C4-2B (cell line): ENCODE measurements at regions not wholly inside any gene's neighbourhood (a gene's known extent, or its start where the extent isn't known, plus 50 kb on each side); places are given as distances from the start of the nearest gene placed in this dataset.

Experiments used
- H3K27ac ChIP-seq: fragments of 450-650 bp; 2 replicates; pipeline ENCODE4 v1.5.1; 2017
- CTCF ChIP-seq: fragments of 450-650 bp; conservative IDR thresholded peaks from 2 replicates; pipeline ENCODE4 v1.5.1; 2017; ENCODE audit warnings: mild to moderate bottlenecking
- ZFX ChIP-seq: fragments of 450-650 bp; IDR thresholded peaks from 2 replicates; pipeline ENCODE4 v1.6.1; 2017

- no peak overlapping the region for H3K27ac ChIP-seq
Observed at GRCh38 chr6:44620922-44621321, 233.4 kb downstream of the CDC5L start.

GRCh38 chr6:44621846-44622245 is 234.3 kb downstream of the CDC5L start:
- no peak overlapping the region for H3K27ac ChIP-seq
- no peak for TF ChIP-seq CTCF

More at GRCh38 chr6:44620922-44621321, 233.4 kb downstream of the CDC5L start:
- no peak for TF ChIP-seq ZFX
- no peak for TF ChIP-seq CTCF

GRCh38 chr6:44622555-44622954 is 235.0 kb downstream of the CDC5L start:
- H3K27ac ChIP-seq = no peak overlapping the region
- TF ChIP-seq ZFX = no peak
- TF ChIP-seq CTCF = no peak

- H3K27ac ChIP-seq = no peak overlapping the region
- no peak for TF ChIP-seq CTCF
- no peak for TF ChIP-seq ZFX
Observed at GRCh38 chr6:44622956-44623355, 235.4 kb downstream of the CDC5L start.

GRCh38 chr6:44624226-44624625 is 236.7 kb downstream of the CDC5L start:
- no peak overlapping the region for H3K27ac ChIP-seq
- no peak for TF ChIP-seq ZFX
- no peak for TF ChIP-seq CTCF

GRCh38 chr6:44624936-44625573 is 237.5 kb downstream of the CDC5L start:
- no peak for TF ChIP-seq ZFX
- no peak for TF ChIP-seq CTCF
- no peak overlapping the region for H3K27ac ChIP-seq

- no peak overlapping the region for H3K27ac ChIP-seq
- TF ChIP-seq CTCF (no peak), ZFX (no peak)
Observed at GRCh38 chr6:44625996-44626395, 238.5 kb downstream of the CDC5L start.
